CD4-positive, alpha-beta memory T cell (primary cell): ENCODE measurements at regions not wholly inside any gene's neighbourhood (a gene's known extent, or its start where the extent isn't known, plus 50 kb on each side); places are given as distances from the start of the nearest gene placed in this dataset.

ENCODE experiments used
- CTCF ChIA-PET: fragments of 350-600 bp; sonication (Branson Sonifier 250); formaldehyde crosslinking; loops from one replicate; lab custom pipeline; 2021; ENCODE audit warnings: inconsistent platforms; ENCODE audit not compliant: partially characterized antibody; lab: Charles Lee
- POLR2A ChIA-PET: fragments of 350-600 bp; sonication (Branson Sonifier 250); formaldehyde crosslinking; loops from one replicate; lab custom pipeline; 2021; ENCODE audit not compliant: partially characterized antibody; lab: Charles Lee
- DNase-seq, 5 donors: peaks; one replicate each; pipeline versions ENCODE4 v3.0.0 to v3.0.0-alpha.2; 2020 to 2022; ENCODE audit warnings: mixed read lengths in 1 of 5
- H3K27ac ChIP-seq: one replicate; pipeline ENCODE4 v1.7.0; 2013; ENCODE audit warnings: low read depth, low read length
- H3K27me3 ChIP-seq: 2 replicates; pipeline ENCODE4 v1.7.0; 2013; ENCODE audit warnings: mild to moderate bottlenecking, low read length, moderate library complexity; ENCODE audit not compliant: insufficient read depth
- H3K36me3 ChIP-seq: 2 replicates; pipeline ENCODE4 v1.7.0; 2013; ENCODE audit warnings: mild to moderate bottlenecking, low read length, moderate library complexity; ENCODE audit not compliant: insufficient read depth
- H3K4me1 ChIP-seq: 2 replicates; pipeline ENCODE4 v1.7.0; 2013; ENCODE audit warnings: mild to moderate bottlenecking, low read length, moderate library complexity; ENCODE audit not compliant: insufficient read depth
- H3K4me3 ChIP-seq, 2 donors: one replicate each; pipeline ENCODE4 v1.7.0; 2013; ENCODE audit warnings: low read length in 2 of 2, mild to moderate bottlenecking in 1 of 2
- H3K9me3 ChIP-seq, 2 donors: one replicate each; pipeline ENCODE4 v1.7.0; 2013; ENCODE audit warnings: low read length in 2 of 2, control low read depth in 1 of 2; ENCODE audit not compliant: control insufficient read depth in 1 of 2
- H3K27ac Mint-ChIP-seq, 7 donors: one replicate each; pipeline ENCODE4 v1.8.0; 2020 to 2021; ENCODE audit warnings: mixed read lengths in 7 of 7, mild to moderate bottlenecking in 6 of 7, inconsistent platforms in 3 of 7, moderate library complexity in 3 of 7
- H3K27me3 Mint-ChIP-seq, 2 donors: one replicate each; pipeline ENCODE4 v1.8.0; 2020 to 2021; ENCODE audit warnings: mixed read lengths in 2 of 2
- H3K36me3 Mint-ChIP-seq, 2 donors: one replicate each; pipeline ENCODE4 v1.8.0; 2020 to 2021; ENCODE audit warnings: mixed read lengths in 2 of 2, inconsistent platforms in 1 of 2, mild to moderate bottlenecking in 1 of 2
- H3K4me1 Mint-ChIP-seq, 4 donors: one replicate each; pipeline ENCODE4 v1.8.0; 2020 to 2021; ENCODE audit warnings: mixed read lengths in 4 of 4, mild to moderate bottlenecking in 1 of 4
- H3K4me3 Mint-ChIP-seq, 8 donors: one replicate each; pipeline ENCODE4 v1.8.0; 2020 to 2021; ENCODE audit warnings: mixed read lengths in 8 of 8, mild to moderate bottlenecking in 7 of 8, moderate library complexity in 6 of 8, inconsistent platforms in 3 of 8
- H3K9me3 Mint-ChIP-seq, 8 donors: one replicate each; pipeline ENCODE4 v1.8.0; 2020 to 2021; ENCODE audit warnings: mixed read lengths in 8 of 8, mild to moderate bottlenecking in 5 of 8, inconsistent platforms in 3 of 8, moderate library complexity in 1 of 8
- intact Hi-C: fragments of 100-400 bp; cut with micrococcal nuclease; formaldehyde crosslinking; loops from one replicate; pipeline ENCODE4 v1.15.1; 2023

DNA sequence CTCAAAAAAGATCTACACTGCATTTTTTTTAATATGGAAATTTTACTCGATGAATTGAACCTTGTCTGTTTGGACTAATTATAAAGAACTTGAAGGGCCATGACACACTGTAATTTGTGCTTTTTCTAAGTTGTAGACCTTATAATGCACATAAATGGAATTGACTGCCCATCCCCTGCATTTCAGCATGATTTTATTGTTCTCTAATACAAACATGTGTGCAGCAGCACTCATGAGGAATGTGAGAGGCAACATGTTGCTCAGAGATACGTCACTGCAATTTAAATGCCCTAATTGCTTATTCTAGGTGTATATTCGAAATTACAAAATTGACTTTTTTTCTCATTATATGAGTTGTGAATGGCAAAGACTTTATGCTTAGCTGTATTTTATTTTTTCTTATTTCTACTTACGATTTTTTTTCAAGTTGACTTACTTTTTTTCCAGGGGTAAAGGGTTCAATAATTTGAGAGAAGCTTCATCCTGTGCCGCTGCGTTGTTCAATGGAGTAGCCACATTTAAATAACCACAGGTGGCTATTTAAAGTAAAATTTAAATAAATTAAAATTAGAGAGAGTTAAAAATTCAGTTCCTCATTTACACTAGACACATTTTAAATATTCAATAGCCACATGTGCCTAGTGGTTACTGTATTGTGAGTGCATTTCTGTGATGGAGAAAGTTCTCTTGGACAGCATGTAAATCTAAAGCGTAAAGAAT lies 1346.4 kb downstream of the ROBO1 start:
- Histone ChIP-seq H3K4me1 (no peaks in the 10 kb centered on the region), H3K27me3 (no peaks in the 10 kb centered on the region), H3K36me3 (no peaks in the 10 kb centered on the region), H3K9me3 (no peaks in the 10 kb centered on the region), H3K27ac (no peak overlapping the region), H3K4me3 (no peak overlapping the region)
- no peak overlapping the region for H3K4me3 Mint-ChIP-seq
- no peaks in the 10 kb centered on the region for H3K4me1 Mint-ChIP-seq
- no peaks in the 10 kb centered on the region for H3K27me3 Mint-ChIP-seq
- ChIA-PET POLR2A (no interaction called here), CTCF (no interaction called here)
- no peak for DNase-seq
- no peak overlapping the region for H3K27ac Mint-ChIP-seq
- no peaks in the 10 kb centered on the region for H3K36me3 Mint-ChIP-seq
- intact Hi-C loops = no loop called here
- peaks cover 0 to 23% (median 7%) of the 10 kb centered on the region in 8 donors for H3K9me3 Mint-ChIP-seq

DNA sequence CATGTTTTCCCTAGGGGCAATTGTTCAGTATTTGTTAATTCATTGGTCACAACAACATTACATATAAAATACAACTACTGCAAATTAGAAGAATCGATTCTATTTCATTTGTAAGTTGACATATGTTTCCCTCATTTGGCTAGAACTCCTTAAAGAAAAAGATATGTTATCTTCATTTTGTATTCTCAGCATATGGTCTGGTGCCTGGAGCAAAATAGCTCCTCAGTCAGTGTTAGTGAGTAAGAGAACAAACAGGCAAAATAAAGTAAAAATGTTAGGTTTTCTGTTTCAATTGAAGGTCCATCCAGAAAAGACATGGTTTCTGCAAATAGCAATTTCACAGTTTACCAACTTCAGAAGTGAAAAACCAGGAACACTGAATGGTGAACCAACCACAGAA lies 1343.1 kb downstream of the ROBO1 start:
- Histone ChIP-seq H3K36me3 (no peaks in the 10 kb centered on the region), H3K4me1 (no peaks in the 10 kb centered on the region), H3K27ac (no peak overlapping the region), H3K4me3 (no peak overlapping the region), H3K27me3 (no peaks in the 10 kb centered on the region), H3K9me3 (no peaks in the 10 kb centered on the region)
- peaks cover 0 to 18% (median 8%) of the 10 kb centered on the region in 8 donors for H3K9me3 Mint-ChIP-seq
- H3K36me3 Mint-ChIP-seq = no peaks in the 10 kb centered on the region
- H3K27ac Mint-ChIP-seq = no peak overlapping the region
- H3K4me3 Mint-ChIP-seq = no peak overlapping the region
- DNase-seq = no peak
- intact Hi-C loops = no loop called here
- POLR2A ChIA-PET = no interaction called here
- no peaks in the 10 kb centered on the region for H3K4me1 Mint-ChIP-seq
- CTCF ChIA-PET = no interaction called here
- no peaks in the 10 kb centered on the region for H3K27me3 Mint-ChIP-seq

DNA sequence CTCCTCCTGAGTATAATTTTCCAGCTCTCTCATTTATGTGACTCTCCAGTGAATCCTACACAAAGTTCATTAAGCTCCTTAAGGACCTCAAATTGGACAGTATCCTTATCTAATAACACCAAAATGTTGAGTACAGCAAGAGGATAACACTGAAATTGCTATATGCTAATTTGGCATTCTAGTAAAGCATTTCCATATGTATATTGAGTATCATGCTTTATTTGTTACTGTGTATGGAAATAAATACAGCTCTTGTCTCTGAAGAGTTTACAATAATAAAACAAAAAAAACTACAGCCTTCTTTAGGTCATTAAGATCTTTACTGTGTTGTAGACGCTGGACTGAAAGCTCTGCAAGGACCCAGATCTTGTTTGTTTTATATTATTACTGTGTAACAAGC lies 1341.3 kb downstream of the ROBO1 start:
- Mint-ChIP-seq H3K4me3 (no peak overlapping the region), H3K27ac (no peak overlapping the region), H3K9me3 (peaks cover 0 to 13% (median 8%) of the 10 kb centered on the region in 8 donors), H3K36me3 (no peaks in the 10 kb centered on the region), H3K27me3 (no peaks in the 10 kb centered on the region), H3K4me1 (no peaks in the 10 kb centered on the region)
- POLR2A ChIA-PET = no interaction called here
- no peak overlapping the region for H3K27ac ChIP-seq
- no peak for DNase-seq
- intact Hi-C loops = no loop called here
- no peaks in the 10 kb centered on the region for H3K4me1 ChIP-seq
- H3K9me3 ChIP-seq = peaks cover 0 to 4% of the 10 kb centered on the region in 2 donors
- no peaks in the 10 kb centered on the region for H3K36me3 ChIP-seq
- CTCF ChIA-PET = no interaction called here
- H3K4me3 ChIP-seq = no peak overlapping the region
- no peaks in the 10 kb centered on the region for H3K27me3 ChIP-seq

DNA sequence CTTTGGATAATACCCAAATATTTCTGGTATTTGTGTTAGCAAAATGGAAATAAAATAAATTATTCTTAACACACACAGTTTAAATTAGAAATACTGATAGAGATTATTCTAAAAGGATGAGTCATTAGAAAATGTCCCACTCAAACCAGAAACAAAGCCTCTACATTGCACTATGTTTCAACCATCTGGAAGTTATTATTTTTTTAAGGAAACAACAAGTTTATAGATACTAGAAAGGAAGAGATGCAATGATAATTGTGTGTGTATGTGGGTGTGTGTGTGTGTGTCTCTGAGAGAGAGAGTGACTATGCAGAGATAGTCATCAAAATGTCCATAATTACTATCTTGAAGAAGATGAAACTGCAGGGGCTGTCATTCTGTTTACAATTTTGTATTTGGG lies 1340.5 kb downstream of the ROBO1 start:
- no peaks in the 10 kb centered on the region for H3K27me3 ChIP-seq
- H3K27ac Mint-ChIP-seq = no peak overlapping the region
- CTCF ChIA-PET = no interaction called here

DNA sequence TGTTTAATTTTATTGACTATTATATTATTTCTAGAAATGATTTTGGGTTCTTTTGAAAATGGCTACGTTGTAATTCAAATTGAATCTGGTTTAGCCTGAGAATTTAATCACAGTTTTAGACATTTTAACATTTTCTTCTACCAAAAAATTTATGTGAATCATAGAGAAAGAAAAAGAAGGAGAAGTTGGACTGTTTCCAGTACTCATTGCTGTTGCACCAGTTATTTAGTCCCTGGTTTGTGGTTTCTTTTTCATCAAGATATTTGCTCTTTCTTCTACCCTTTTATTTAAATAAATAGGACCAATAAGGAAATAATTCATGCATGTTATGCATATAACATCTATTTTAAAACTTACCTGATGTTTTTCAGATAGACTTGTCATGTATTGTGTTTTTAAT lies 1337.1 kb downstream of the ROBO1 start:
- H3K9me3 Mint-ChIP-seq = peaks cover 0 to 8% (median 3%) of the 10 kb centered on the region in 8 donors
- H3K4me3 ChIP-seq = no peak overlapping the region
- no peaks in the 10 kb centered on the region for H3K4me1 ChIP-seq
- ChIA-PET CTCF (no interaction called here), POLR2A (no interaction called here)
- no peak overlapping the region for H3K27ac Mint-ChIP-seq
- peaks cover 0 to 4% of the 10 kb centered on the region in 2 donors for H3K9me3 ChIP-seq
- H3K4me1 Mint-ChIP-seq = no peaks in the 10 kb centered on the region
- H3K36me3 Mint-ChIP-seq = no peaks in the 10 kb centered on the region
- H3K27ac ChIP-seq = no peak overlapping the region
- H3K36me3 ChIP-seq = no peaks in the 10 kb centered on the region
- no peak overlapping the region for H3K4me3 Mint-ChIP-seq
- H3K27me3 ChIP-seq = no peaks in the 10 kb centered on the region
- intact Hi-C loops = no loop called here
- H3K27me3 Mint-ChIP-seq = no peaks in the 10 kb centered on the region
- no peak for DNase-seq

More for the DNA sequence above, 1340.5 kb downstream of the ROBO1 start:
- POLR2A ChIA-PET = no interaction called here
- H3K27me3 Mint-ChIP-seq = no peaks in the 10 kb centered on the region
- intact Hi-C loops = no loop called here
- Histone ChIP-seq H3K4me3 (no peak overlapping the region), H3K36me3 (no peaks in the 10 kb centered on the region), H3K9me3 (peaks cover 0 to 4% of the 10 kb centered on the region in 2 donors), H3K27ac (no peak overlapping the region), H3K4me1 (no peaks in the 10 kb centered on the region)
- H3K4me1 Mint-ChIP-seq = no peaks in the 10 kb centered on the region
- H3K4me3 Mint-ChIP-seq = no peak overlapping the region
- H3K9me3 Mint-ChIP-seq = peaks cover 0 to 13% (median 8%) of the 10 kb centered on the region in 8 donors
- H3K36me3 Mint-ChIP-seq = no peaks in the 10 kb centered on the region
- DNase-seq = no peak

DNA sequence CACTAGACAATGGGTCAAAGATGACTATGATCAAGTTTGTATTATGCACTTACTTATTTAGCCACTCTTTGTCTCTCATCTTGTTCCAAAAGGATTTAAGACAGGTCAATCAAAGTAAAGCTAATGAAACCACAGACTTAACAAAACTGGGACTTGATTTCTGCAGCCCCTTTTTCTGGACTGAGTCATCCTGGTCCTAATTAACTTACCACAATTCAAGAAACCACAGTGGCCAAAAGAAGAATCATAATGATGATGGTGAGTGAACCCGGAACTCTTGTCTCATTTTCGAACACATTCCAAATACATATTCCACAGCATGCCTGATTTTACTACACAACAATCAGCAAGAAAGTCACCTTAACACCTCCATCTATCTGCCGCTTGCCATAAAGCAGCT lies 1333.0 kb downstream of the ROBO1 start:
- Mint-ChIP-seq H3K36me3 (no peaks in the 10 kb centered on the region), H3K4me1 (no peaks in the 10 kb centered on the region), H3K4me3 (no peak overlapping the region), H3K9me3 (peaks cover 0 to 6% (median 2%) of the 10 kb centered on the region in 8 donors), H3K27me3 (no peaks in the 10 kb centered on the region), H3K27ac (no peak overlapping the region)
- Histone ChIP-seq H3K27me3 (no peaks in the 10 kb centered on the region), H3K36me3 (no peaks in the 10 kb centered on the region), H3K4me3 (no peak overlapping the region), H3K27ac (no peak overlapping the region), H3K9me3 (peaks cover 0 to 4% of the 10 kb centered on the region in 2 donors), H3K4me1 (no peaks in the 10 kb centered on the region)
- DNase-seq = no peak
- ChIA-PET CTCF (no interaction called here), POLR2A (no interaction called here)
- intact Hi-C loops = no loop called here

DNA sequence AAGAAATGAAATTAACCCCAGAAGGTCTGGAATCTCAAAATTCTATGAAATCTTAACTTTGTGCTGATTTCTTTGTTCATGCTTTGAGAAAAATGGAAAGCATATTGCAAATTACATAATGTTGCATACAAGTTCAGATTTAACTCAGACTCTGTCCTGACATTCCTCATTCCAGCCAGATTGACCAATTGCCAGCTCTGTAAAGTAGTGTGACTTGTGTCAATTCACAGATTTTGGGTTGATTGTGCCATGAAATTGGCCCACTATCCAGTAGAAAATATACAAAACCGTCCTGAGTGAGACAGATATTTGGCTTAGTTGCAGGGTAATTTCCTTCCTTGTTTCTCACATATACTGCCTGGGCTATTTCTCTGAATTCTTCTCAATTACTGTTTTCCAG lies 1312.6 kb downstream of the ROBO1 start:
- intact Hi-C loops = no loop called here
- Histone ChIP-seq H3K27me3 (no peaks in the 10 kb centered on the region), H3K36me3 (no peaks in the 10 kb centered on the region), H3K27ac (no peak overlapping the region), H3K4me1 (no peaks in the 10 kb centered on the region), H3K9me3 (no peaks in the 10 kb centered on the region), H3K4me3 (no peak overlapping the region)
- H3K27ac Mint-ChIP-seq = no peak overlapping the region
- no peak overlapping the region for H3K4me3 Mint-ChIP-seq
- no peak for DNase-seq
- H3K4me1 Mint-ChIP-seq = no peaks in the 10 kb centered on the region
- H3K36me3 Mint-ChIP-seq = no peaks in the 10 kb centered on the region
- ChIA-PET CTCF (no interaction called here), POLR2A (no interaction called here)
- H3K27me3 Mint-ChIP-seq = no peaks in the 10 kb centered on the region
- H3K9me3 Mint-ChIP-seq = peaks cover 0 to 22% (median 4%) of the 10 kb centered on the region in 8 donors
